ENCODE measurements at regions not wholly inside any gene's neighbourhood (a gene's known extent, or its start where the extent isn't known, plus 50 kb on each side); places are given as distances from the start of the nearest gene placed in this dataset.
"Not testable (repeated sequence)": the region's sequence is repeated elsewhere in the genome, so short reads cannot be mapped to it uniquely, and the experiment has no call there.

DNA sequence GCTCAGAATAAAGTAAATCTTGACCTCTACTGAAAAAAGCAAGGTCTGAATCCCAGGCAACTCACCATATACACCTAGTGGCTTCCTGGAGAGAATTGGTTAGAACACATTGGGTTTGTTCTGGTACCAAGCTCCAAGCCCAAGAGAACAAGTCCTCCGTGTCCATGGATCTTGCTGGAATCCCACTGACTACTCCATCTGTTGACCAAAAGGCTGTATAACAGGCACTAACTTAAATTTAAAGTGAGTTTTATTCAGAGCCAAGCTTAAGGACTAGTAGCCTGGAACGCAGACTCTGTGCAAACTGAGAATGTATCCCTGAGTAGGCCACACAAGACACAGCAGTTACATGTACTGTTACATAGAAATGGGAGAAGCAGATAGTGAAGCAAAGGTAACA is 342.1 kb upstream of the LRRC3B start:
- WGBS (ENCODE audit: insufficient coverage, insufficient read length): no CpG with 5 or more reads among the region's 2 CpGs
- no peaks in the 10 kb centered on the region for H3K36me3 ChIP-seq (ENCODE audit: control insufficient read depth, insufficient read depth, low read length)
- H3K9me3 ChIP-seq (ENCODE audit: control insufficient read depth, insufficient read depth, low read length): peaks cover 2% of the 10 kb centered on the region
- no peaks in the 10 kb centered on the region for H3K27me3 ChIP-seq (ENCODE audit: control insufficient read depth, insufficient read depth, low read length)
- DNase-seq (ENCODE audit: low read depth, low spot score): peak; percentile 4
- H3K27ac ChIP-seq (ENCODE audit: low read length): no peak overlapping the region
- no peak overlapping the region for H3K4me3 ChIP-seq (ENCODE audit: low read length)
- no peaks in the 10 kb centered on the region for H3K4me1 ChIP-seq (ENCODE audit: control insufficient read depth, insufficient read depth, low read length)

DNA sequence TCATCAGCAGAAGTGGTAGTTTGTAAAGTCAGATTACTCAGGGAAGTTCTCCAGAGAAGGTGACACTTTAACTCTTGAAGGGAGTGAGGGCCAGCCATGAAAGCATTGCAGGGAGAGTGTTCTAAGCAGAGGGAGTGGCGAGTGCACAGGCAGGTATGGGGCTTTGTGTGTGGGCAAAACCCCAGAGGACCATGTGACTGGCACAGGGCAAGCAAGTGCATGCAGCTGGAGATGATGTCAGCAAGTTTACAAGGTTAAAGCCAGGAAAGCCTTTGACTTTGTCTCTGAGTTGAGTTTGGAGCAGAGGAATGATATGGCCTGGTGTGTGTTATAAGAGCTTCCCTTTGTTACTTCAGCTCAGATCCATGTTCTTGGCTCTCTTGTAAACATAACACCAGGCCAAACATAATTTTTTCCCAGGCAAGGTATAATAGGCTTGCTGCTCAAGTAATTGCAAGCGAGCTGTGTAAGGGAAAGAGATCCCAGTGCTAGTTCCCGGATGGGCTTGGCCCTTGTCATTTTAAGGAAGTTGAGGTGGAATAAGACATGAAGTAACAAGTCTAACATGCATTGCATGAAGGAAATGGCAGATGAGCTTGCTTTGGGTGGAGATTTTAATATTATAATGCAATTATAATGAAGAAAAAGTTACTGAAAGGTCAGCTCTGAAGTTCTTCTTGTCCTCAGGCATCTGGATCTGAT is 341.1 kb upstream of the LRRC3B start:
- Histone ChIP-seq H3K27me3 (ENCODE audit: control insufficient read depth, insufficient read depth, low read length) (no peaks in the 10 kb centered on the region), H3K4me1 (ENCODE audit: control insufficient read depth, insufficient read depth, low read length) (no peaks in the 10 kb centered on the region), H3K4me3 (ENCODE audit: low read length) (no peak overlapping the region; the same call in 1 of the 2 replicates), H3K36me3 (ENCODE audit: control insufficient read depth, insufficient read depth, low read length) (no peaks in the 10 kb centered on the region), H3K9me3 (ENCODE audit: control insufficient read depth, insufficient read depth, low read length) (peaks cover 2% of the 10 kb centered on the region), H3K27ac (ENCODE audit: low read length) (no peak overlapping the region)
- no peak for DNase-seq (ENCODE audit: low read depth, low spot score)
- no CpG with 5 or more reads among the region's 3 CpGs for WGBS (ENCODE audit: insufficient coverage, insufficient read length)

DNA sequence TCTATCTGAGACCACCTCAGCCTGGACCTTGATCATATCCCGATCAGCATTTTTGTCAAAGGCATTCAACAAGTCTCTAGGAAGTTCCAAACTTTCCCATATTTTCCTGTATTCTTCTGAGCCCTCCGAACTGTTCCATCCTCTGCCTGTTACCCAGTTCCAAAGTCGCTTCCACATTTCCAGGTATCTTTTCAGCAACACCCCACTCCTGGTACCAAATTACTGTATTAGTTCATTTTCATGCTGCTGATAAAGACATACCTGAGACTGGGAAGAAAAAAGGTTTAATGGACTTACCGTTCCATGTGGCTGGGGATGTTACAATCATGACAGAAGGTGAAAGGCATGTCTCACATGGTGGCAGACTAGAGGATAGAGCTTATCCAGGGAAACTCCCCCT is 338.1 kb upstream of the LRRC3B start:
- WGBS (ENCODE audit: insufficient coverage, insufficient read length): no CpG with 5 or more reads among the region's 4 CpGs
- DNase-seq (ENCODE audit: low read depth, low spot score): not testable (repeated sequence)

DNA sequence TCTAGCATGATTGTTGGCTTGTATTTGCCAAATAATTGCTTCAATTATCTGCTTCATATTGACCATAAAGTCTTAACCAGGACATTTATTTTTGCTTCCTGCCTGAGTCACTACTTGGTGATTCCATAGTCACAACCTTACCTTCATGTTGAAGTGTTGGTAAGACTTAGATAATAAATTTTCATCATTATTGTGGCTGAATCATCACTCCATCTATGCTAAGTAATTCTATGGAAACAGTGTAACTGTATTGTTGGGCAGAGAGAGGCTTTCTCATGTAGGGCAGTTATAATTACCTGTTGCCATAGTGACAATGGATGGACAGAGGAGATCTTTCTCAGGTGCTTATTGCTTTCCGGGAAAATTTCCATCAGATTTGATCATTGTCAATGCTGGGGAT is 330.7 kb upstream of the LRRC3B start:
- H3K27me3 ChIP-seq (ENCODE audit: control insufficient read depth, insufficient read depth, low read length): no peaks in the 10 kb centered on the region
- WGBS (ENCODE audit: insufficient coverage, insufficient read length): no CpG with 5 or more reads among the region's 1 CpG
- H3K36me3 ChIP-seq (ENCODE audit: control insufficient read depth, insufficient read depth, low read length): no peaks in the 10 kb centered on the region
- no peak for DNase-seq (ENCODE audit: low read depth, low spot score)
- H3K4me3 ChIP-seq (ENCODE audit: low read length): no peak overlapping the region
- no peaks in the 10 kb centered on the region for H3K9me3 ChIP-seq (ENCODE audit: control insufficient read depth, insufficient read depth, low read length)
- no peak overlapping the region for H3K27ac ChIP-seq (ENCODE audit: low read length)
- no peaks in the 10 kb centered on the region for H3K4me1 ChIP-seq (ENCODE audit: control insufficient read depth, insufficient read depth, low read length)

More for the DNA sequence above, 338.1 kb upstream of the LRRC3B start:
- not testable (repeated sequence) for H3K27me3 ChIP-seq (ENCODE audit: control insufficient read depth, insufficient read depth, low read length); H3K4me1 ChIP-seq (ENCODE audit: control insufficient read depth, insufficient read depth, low read length); H3K9me3 ChIP-seq (ENCODE audit: control insufficient read depth, insufficient read depth, low read length); H3K4me3 ChIP-seq (ENCODE audit: low read length); H3K36me3 ChIP-seq (ENCODE audit: control insufficient read depth, insufficient read depth, low read length); H3K27ac ChIP-seq (ENCODE audit: low read length)

DNA sequence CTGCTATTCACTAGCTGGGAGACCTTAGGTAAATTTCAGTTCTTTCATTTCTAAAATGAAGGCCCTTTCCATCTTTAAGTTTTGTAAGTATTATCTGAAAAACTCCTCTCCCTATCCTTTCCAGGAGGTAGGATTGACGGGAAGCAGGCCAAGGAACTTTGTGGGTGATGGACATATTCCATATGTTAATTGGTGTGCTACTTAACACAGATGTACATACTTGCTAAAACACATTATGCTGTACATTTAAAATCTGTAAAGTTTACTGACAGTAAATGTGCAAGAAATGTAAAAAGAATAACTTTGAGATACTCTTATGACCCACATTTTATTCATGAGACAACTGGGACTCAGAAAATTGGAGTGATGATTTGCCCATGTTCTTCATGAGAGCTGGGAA is 329.8 kb upstream of the LRRC3B start:
- no peak for DNase-seq (ENCODE audit: low read depth, low spot score)
- no CpG with 5 or more reads among the region's 1 CpG for WGBS (ENCODE audit: insufficient coverage, insufficient read length)
- no peaks in the 10 kb centered on the region for H3K9me3 ChIP-seq (ENCODE audit: control insufficient read depth, insufficient read depth, low read length)
- H3K36me3 ChIP-seq (ENCODE audit: control insufficient read depth, insufficient read depth, low read length): no peaks in the 10 kb centered on the region
- no peaks in the 10 kb centered on the region for H3K4me1 ChIP-seq (ENCODE audit: control insufficient read depth, insufficient read depth, low read length)
- H3K4me3 ChIP-seq (ENCODE audit: low read length): no peak overlapping the region
- no peak overlapping the region for H3K27ac ChIP-seq (ENCODE audit: low read length)
- H3K27me3 ChIP-seq (ENCODE audit: control insufficient read depth, insufficient read depth, low read length): no peaks in the 10 kb centered on the region

DNA sequence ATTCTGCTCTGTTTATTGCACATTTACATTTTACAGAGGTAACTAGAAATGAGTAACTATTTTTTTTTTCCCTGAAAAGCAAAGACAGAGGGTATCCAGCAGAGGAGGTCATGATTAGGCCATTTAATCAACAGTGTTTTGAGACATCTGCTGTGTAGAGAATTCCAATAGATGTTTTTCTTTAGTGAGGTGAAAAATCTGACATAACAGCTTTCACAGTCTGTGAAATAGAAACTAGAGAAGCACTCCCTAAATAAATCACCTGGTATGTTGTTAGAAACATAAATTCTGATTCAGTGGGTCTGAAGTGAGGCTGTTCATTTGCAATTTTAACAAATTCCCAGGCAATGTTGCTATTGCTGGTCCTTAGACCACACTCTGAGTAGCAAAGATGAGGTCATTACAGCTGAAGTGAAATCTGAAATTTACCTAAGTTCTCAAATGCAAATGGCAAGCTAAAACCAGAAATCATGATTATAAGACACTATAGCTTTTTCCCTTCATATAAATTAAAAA is 329.2 kb upstream of the LRRC3B start:
- no peak for DNase-seq (ENCODE audit: low read depth, low spot score)
- Histone ChIP-seq H3K4me1 (ENCODE audit: control insufficient read depth, insufficient read depth, low read length) (no peaks in the 10 kb centered on the region), H3K9me3 (ENCODE audit: control insufficient read depth, insufficient read depth, low read length) (no peaks in the 10 kb centered on the region), H3K27me3 (ENCODE audit: control insufficient read depth, insufficient read depth, low read length) (no peaks in the 10 kb centered on the region), H3K27ac (ENCODE audit: low read length) (no peak overlapping the region), H3K4me3 (ENCODE audit: low read length) (no peak overlapping the region), H3K36me3 (ENCODE audit: control insufficient read depth, insufficient read depth, low read length) (no peaks in the 10 kb centered on the region)

DNA sequence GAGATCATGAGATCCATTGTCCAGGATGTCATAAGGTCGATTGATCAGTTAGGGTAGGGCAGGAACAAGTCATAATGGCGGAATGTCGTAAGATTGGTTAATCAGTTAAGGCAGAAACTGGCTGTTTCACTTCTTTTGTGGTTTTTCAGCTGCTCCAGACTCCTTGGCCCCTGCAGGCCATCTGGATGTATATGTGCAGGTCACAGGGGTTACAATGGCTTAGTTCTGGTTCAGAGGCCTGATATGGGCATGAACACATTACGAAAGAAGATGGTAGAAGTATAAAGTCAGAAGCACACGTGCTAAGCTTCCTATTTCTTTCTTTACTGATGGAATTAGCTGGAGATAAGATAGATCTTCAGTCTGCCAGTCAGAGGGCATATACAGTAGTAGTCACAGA is 315.4 kb upstream of the LRRC3B start:
- WGBS (ENCODE audit: insufficient coverage, insufficient read length): no CpG with 5 or more reads among the region's 5 CpGs
- Histone ChIP-seq H3K27ac (ENCODE audit: low read length) (no peak overlapping the region), H3K4me1 (ENCODE audit: control insufficient read depth, insufficient read depth, low read length) (peaks cover 3% of the 10 kb centered on the region; the same call in 1 of the 2 replicates), H3K9me3 (ENCODE audit: control insufficient read depth, insufficient read depth, low read length) (no peaks in the 10 kb centered on the region; the same call in 1 of the 2 replicates), H3K27me3 (ENCODE audit: control insufficient read depth, insufficient read depth, low read length) (no peaks in the 10 kb centered on the region), H3K4me3 (ENCODE audit: low read length) (no peak overlapping the region), H3K36me3 (ENCODE audit: control insufficient read depth, insufficient read depth, low read length) (no peaks in the 10 kb centered on the region)
- DNase-seq (ENCODE audit: low read depth, low spot score): no peak

DNA sequence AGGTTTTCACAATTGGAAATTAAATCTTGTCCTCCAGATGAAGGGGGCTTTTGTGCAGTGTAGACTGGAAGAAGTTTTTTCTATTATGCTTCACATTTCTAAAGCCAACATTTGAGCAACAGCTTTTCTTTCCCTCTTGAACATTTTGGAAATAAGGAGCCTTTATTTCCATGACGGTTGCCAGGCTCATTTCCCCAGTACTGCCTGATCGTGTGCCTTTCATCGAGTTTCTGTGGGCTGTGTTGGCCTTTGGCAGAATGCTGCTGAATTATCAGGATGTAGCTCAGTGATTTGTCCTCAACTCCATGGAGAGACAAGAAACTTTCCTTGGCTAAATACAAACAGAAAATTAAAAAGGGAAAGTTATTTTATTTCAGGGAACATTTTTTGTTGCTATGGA is 314.8 kb upstream of the LRRC3B start:
- WGBS (ENCODE audit: insufficient coverage, insufficient read length): no CpG with 5 or more reads among the region's 3 CpGs
- Histone ChIP-seq H3K4me3 (ENCODE audit: low read length) (no peak overlapping the region), H3K27ac (ENCODE audit: low read length) (no peak overlapping the region), H3K36me3 (ENCODE audit: control insufficient read depth, insufficient read depth, low read length) (no peaks in the 10 kb centered on the region), H3K27me3 (ENCODE audit: control insufficient read depth, insufficient read depth, low read length) (no peaks in the 10 kb centered on the region), H3K9me3 (ENCODE audit: control insufficient read depth, insufficient read depth, low read length) (no peaks in the 10 kb centered on the region; the same call in 1 of the 2 replicates), H3K4me1 (ENCODE audit: control insufficient read depth, insufficient read depth, low read length) (peaks cover 3% of the 10 kb centered on the region; the same call in 1 of the 2 replicates)
- no peak for DNase-seq (ENCODE audit: low read depth, low spot score)

DNA sequence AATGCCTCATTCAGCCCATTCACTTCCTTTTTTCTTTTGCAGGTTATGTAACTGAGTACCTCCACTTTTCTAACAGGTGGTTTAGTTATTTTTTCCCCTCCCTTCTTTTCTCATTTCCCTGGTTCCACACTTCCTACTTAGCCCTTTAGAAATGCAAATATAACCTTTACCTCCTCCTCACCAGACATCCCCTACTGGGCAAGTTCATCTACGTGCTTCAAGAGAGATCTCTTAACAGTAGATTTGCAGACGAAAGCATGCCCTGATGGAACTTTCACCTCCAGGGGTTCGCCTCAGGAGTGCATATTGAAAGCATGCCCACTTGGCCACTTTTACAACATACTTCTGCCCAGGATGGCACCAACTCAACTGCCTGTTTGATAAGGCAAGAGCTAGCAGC is 314.1 kb upstream of the LRRC3B start:
- Histone ChIP-seq H3K27me3 (ENCODE audit: control insufficient read depth, insufficient read depth, low read length) (no peaks in the 10 kb centered on the region), H3K4me3 (ENCODE audit: low read length) (no peak overlapping the region), H3K36me3 (ENCODE audit: control insufficient read depth, insufficient read depth, low read length) (no peaks in the 10 kb centered on the region), H3K27ac (ENCODE audit: low read length) (no peak overlapping the region), H3K4me1 (ENCODE audit: control insufficient read depth, insufficient read depth, low read length) (peaks cover 3% of the 10 kb centered on the region; the same call in 1 of the 2 replicates), H3K9me3 (ENCODE audit: control insufficient read depth, insufficient read depth, low read length) (no peaks in the 10 kb centered on the region; the same call in 1 of the 2 replicates)
- no peak for DNase-seq (ENCODE audit: low read depth, low spot score)
- WGBS (ENCODE audit: insufficient coverage, insufficient read length): no CpG with 5 or more reads among the region's 3 CpGs

DNA sequence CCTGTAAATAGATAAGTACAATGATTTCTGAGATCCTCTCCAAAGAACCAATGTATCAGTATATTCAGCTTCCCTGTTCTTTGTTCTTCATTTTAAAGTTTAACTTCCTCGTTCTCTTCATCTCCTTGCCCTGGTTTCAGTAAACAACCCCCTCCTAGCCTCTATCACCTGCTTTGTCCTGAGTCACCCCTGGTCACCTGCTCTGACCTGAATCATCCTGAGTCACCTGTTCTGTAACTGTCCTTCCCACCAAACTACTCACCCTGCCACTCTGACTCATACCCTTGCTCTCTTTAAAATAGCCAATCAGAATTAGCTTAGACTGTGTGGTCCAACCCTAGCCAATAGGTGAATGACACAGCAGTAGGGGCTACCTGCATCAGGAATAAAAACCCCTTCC is 313.0 kb upstream of the LRRC3B start:
- H3K4me1 ChIP-seq (ENCODE audit: control insufficient read depth, insufficient read depth, low read length); H3K27ac ChIP-seq (ENCODE audit: low read length); H3K4me3 ChIP-seq (ENCODE audit: low read length); H3K9me3 ChIP-seq (ENCODE audit: control insufficient read depth, insufficient read depth, low read length); DNase-seq (ENCODE audit: low read depth, low spot score); H3K27me3 ChIP-seq (ENCODE audit: control insufficient read depth, insufficient read depth, low read length); H3K36me3 ChIP-seq (ENCODE audit: control insufficient read depth, insufficient read depth, low read length): not testable (repeated sequence)
- WGBS (ENCODE audit: insufficient coverage, insufficient read length): no CpG with 5 or more reads among the region's 1 CpG

DNA sequence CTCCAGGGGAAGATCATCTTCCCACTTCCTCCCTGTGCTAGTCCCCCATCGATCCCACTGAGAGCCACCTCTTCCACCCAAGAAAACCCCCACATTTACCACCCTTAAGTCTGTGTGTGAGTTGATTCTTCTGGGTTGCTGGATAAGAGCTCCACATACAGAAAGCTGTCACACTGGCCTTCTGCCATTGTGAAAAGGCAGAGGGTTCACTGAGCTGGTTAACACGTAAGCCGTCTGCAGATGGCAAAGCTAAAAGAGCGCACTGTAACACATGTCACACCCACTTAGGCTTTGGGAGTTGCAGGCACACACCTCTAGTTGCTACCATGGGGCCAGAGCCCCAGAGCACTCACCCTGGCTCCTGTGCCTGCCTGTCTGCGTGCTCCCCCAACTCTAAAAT is 309.8 kb upstream of the LRRC3B start:
- no CpG with 5 or more reads among the region's 5 CpGs for WGBS (ENCODE audit: insufficient coverage, insufficient read length)
- Histone ChIP-seq H3K4me1 (ENCODE audit: control insufficient read depth, insufficient read depth, low read length) (peaks cover 3% of the 10 kb centered on the region; the same call in 1 of the 2 replicates), H3K36me3 (ENCODE audit: control insufficient read depth, insufficient read depth, low read length) (no peaks in the 10 kb centered on the region), H3K27ac (ENCODE audit: low read length) (no peak overlapping the region), H3K9me3 (ENCODE audit: control insufficient read depth, insufficient read depth, low read length) (no peaks in the 10 kb centered on the region; the same call in 1 of the 2 replicates), H3K4me3 (ENCODE audit: low read length) (no peak overlapping the region), H3K27me3 (ENCODE audit: control insufficient read depth, insufficient read depth, low read length) (no peaks in the 10 kb centered on the region)
- no peak for DNase-seq (ENCODE audit: low read depth, low spot score)
